NCI-H1436 treated with DMSO at 0.1 percent for 48 hours (cell line): ENCODE measurements at regions not wholly inside any gene's neighbourhood (a gene's known extent, or its start where the extent isn't known, plus 50 kb on each side); places are given as distances from the start of the nearest gene placed in this dataset.
"Not testable (repeated sequence)": the region's sequence is repeated elsewhere in the genome, so short reads cannot be mapped to it uniquely, and the experiment has no call there.

Experiments
- DNase-seq: peaks from one replicate; lab custom pipeline; 2025; lab: John Stamatoyannopoulos, UW

- no peak for DNase-seq
Observed at GRCh38 chr2:21194147-21194546, 70.4 kb downstream of the TDRD15 start.

DNA sequence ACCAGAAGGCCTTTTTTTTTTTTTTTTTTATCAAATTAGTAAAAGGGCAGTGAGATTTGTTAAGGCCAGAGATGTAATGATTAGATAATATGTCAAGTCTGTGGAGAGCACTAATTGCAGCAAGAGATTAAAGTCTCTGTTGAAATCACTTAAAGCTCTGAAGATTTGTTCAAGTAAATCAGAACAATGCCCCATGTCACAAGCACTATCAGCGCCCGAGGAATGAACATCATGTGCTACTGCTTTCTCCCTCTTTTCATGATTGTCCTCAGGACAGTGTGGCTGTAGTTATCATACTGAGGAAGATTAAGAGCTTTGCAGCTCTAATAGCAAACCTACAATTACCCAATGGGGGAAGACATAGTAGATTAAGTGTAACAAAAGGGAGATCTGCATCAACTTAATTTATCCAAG, 71.1 kb downstream of the TDRD15 start:
- DNase-seq, result no peak

DNA sequence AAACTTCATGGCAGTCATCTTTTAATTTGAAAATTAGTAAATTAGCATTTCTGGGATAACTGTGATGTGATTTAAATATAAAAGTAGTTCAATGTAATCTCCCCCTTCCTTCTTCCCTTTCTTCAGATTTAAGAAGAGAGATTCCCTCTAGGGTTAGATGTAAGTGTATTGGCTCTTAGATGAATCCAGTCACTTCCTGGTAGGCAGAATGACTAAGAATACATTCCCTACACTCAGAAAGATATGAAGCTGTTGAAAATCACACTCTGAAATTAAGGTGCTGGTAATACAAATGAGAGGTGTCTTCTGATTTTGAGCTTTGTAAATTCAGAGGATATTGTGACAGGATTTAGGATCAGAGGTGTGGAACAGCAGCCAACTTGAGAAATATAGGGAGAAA, 71.6 kb downstream of the TDRD15 start:
- no peak for DNase-seq

DNA sequence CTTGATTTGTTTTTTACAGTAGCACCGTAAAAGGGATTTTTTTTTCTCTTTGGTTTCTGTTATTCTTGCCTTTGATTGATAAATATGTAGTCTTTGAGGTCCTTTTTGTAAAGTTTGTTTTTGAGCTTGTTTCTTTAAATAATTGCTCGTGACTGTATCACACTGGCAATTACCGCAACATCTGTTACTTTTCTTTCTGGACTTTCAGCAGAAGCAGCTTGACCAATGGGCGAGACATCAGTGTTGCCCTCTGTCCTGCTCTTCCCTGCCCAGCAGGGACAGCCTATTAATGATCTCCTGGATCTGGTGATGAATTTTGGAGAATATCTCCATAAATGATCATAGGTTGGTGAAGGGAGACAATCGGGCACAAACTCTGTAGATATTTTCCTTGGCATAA, 74.9 kb downstream of the TDRD15 start:
- DNase-seq, result no peak

DNA sequence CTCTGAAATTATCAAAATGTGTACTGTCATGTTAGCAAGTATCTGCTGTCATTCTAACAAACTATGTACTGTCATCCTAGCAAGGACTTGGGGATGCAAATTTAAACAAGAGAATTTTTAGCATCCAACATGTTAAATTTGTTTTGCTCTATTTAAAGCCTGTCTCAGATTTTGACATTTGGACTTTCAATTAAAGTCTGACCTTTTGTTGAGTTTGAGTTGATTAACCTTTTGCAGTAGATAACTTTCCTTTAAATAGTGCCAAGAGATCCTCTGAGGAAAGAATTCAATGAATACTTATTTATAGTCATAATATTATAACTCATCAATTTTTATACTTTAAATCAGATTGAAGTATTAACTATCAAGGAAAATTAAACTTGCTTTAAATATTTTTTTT, 80.2 kb downstream of the TDRD15 start:
- no peak for DNase-seq

DNA sequence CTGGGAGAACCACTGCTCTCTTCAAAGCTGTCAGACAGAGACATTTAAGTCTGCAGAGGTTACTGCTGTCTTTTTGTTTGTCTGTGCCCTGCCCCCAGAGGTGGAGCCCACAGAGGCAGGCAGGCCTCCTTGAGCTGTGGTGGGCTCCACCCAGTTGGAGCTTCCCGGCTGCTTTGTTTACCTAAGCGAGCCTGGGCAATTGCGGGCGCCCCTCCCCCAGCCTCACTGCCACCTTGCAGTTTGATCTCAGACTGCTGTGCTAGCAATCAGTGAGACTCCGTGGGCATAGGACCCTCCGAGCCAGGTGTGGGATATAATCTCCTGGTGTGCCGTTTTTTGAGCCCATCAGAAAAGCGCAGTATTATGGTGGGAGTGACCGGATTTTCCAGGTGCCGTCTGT, 90.3 kb downstream of the TDRD15 start:
- DNase-seq, result not testable (repeated sequence)

DNA sequence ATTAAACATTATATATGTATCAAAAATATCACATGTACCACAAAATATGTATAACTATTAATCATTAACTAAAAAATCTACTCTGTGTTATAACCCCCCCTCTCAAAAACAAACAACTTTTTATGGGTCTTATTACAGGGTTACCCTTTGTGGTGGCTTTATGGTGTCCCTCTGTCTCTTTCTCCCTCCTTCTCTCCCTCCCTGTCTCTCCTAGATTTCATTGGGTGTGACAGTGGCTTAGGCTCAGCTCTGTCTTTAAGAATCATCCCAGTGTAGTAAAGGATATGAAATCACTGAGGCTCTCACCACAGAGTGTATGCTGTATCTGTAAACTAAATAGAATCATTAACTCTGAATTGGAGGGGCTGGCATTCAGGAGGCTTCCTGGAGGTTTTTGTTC, 93.7 kb downstream of the TDRD15 start:
- DNase-seq, result no peak

GRCh38 chr2:21220930-21221329, 97.2 kb downstream of the TDRD15 start:
- no peak for DNase-seq

DNA sequence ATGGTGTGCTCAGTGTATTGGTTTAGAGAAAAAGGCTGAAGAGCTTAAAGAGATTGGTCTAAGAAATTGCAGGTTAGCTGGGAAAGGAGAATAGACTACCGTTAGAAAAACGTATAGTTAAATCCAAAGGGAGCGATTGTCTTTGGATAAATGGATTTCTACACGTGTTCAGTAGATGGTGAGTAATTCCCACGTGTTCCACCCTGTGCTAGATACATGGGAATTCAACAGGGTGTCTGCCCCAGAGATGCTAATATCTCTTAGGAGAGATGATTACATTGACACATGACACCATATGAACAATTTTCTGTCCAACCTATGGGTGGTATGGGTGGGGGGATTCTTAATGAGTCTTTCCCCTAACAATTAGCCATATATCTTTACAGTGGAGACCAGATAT, 99.8 kb downstream of the TDRD15 start:
- no peak for DNase-seq

- no peak for DNase-seq
Observed at GRCh38 chr2:21228041-21228895, 104.5 kb downstream of the TDRD15 start.

DNA sequence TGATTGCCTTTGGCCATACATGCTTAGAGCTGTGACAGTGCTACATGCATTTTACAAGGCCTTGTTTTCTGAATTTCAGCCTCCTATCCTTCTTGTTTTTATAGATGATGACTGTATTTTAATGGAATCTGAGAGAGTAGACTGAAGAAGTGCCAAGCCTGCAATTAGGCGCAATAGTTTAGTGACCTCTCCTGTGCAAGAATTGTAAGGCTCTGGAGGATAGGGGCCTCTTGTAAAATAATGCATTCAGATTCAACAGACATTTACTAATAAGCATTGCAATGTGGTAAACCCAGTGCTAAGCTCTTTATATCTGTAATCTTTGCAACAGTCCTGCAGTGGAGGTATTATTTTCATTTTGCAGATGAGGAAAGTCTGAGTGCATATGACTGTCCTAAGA, 105.5 kb downstream of the TDRD15 start:
- DNase-seq, result no peak

- no peak for DNase-seq
Observed at GRCh38 chr2:21230140-21230539, 106.4 kb downstream of the TDRD15 start.

- no peak for DNase-seq
Observed at GRCh38 chr2:21231985-21232384, 108.2 kb downstream of the TDRD15 start.

DNA sequence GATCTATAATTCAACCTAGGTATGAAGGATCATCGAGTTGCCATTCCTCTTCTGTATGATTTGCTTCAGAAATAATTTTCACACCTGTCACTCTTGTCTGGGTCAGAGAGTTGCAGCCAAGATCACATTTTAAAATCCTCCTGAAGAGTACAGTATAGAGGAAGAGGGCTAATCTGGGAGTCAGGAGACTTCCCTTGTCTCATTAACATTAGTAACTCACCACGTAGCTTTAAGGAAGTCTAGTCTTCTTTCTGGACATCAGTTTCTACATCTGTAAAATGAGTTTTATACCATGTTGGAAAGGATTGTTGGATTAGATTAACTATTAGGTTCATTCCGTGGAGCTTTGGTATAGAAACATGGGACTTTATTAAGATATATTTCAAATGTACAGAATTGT, 109.4 kb downstream of the TDRD15 start:
- DNase-seq, result no peak

DNA sequence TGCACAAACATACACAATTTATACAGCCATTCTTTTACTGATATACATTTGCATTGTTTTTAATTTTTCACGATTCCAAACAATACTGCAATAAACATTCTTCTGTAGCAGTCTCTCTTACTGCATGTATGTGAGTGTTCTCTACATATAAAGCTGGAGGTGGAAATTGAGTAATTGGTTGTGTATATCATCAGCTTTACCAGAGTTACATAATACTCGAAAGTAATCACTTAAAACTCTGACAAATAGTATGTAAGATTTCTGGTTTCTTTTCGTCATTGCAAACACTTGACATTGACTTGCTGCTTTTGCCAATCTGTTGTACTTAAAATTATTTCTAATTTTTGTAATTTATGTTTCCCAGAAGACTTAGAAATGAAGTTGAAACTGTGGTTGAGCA, 110.2 kb downstream of the TDRD15 start:
- DNase-seq, result no peak

- DNase-seq, result no peak
Observed at GRCh38 chr2:21234464-21235120, 110.8 kb downstream of the TDRD15 start.

DNA sequence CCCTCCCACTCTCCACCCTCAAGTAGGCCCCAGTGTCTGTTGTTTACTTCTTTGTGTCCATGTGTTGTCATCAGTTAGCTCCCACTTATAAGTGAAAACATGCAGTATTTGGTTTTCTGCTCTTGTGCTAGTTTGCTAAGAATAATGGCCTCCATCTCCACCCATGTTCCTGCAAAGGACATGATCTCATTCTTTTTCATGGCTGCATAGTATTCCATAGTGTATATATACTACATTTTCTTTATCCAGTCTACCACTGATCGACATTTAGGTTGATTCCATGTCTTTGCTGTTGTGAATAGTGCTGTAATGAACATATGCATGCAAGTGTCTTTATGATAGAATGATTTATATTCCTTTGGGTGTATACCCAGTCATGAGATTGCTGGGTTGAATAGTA, 116.0 kb downstream of the TDRD15 start:
- not testable (repeated sequence) for DNase-seq

DNA sequence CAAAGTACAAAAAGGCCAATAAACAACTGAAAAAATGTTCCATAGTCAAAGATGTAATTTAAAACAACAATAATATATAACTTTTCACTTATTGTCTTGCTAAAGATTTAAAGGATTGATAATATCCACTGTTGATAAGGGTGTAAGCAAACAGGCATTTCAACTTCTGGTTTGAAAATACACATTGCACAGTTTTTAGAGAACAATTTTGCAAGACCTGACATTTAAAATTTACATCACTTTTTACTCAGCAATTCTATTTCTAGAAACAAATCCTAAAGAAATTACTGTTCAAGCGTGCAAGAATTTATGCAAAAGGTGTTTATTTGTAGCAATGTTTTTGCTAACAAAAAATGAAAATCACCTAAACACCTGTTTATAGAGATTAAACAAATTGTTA, 120.4 kb downstream of the TDRD15 start:
- DNase-seq, result no peak

GRCh38 chr2:21245565-21245964, 121.8 kb downstream of the TDRD15 start:
- no peak for DNase-seq

GRCh38 chr2:21249367-21249766, 125.6 kb downstream of the TDRD15 start:
- DNase-seq, result no peak

GRCh38 chr2:21250673-21251072, 126.9 kb downstream of the TDRD15 start:
- DNase-seq, result no peak

- DNase-seq, result peak; percentile 68
Observed at GRCh38 chr2:21251216-21251980, 127.6 kb downstream of the TDRD15 start.
